SJCRH30 (cell line): ENCODE measurements at regions not wholly inside any gene's neighbourhood (a gene's known extent, or its start where the extent isn't known, plus 50 kb on each side); places are given as distances from the start of the nearest gene placed in this dataset.

Experiments used
- DNase-seq, 2 experiments: peaks; one replicate each; pipeline ENCODE4 v3.0.0-alpha.2; 2015 to 2020
- H3K27ac ChIP-seq: fragments of 250-450 bp; sonication (Bioruptor Pico); 2 replicates; pipeline ENCODE4 v1.5.1; 2020; ENCODE audit warnings: mild to moderate bottlenecking, moderate library complexity
- H3K27me3 ChIP-seq: fragments of 250-450 bp; sonication (Bioruptor Pico); 2 replicates; pipeline ENCODE4 v1.5.1; 2020; ENCODE audit warnings: mild to moderate bottlenecking, moderate library complexity
- H3K36me3 ChIP-seq: fragments of 250-450 bp; sonication (Bioruptor Pico); 2 replicates; pipeline ENCODE4 v1.5.1; 2020; ENCODE audit warnings: mild to moderate bottlenecking, moderate library complexity
- H3K4me1 ChIP-seq: fragments of 250-450 bp; sonication (Bioruptor Pico); 2 replicates; pipeline ENCODE4 v1.5.1; 2020; ENCODE audit warnings: mild to moderate bottlenecking, moderate library complexity
- H3K4me3 ChIP-seq: fragments of 250-450 bp; sonication (Bioruptor Pico); 2 replicates; pipeline ENCODE4 v1.5.1; 2020; ENCODE audit warnings: mild to moderate bottlenecking, moderate library complexity
- H3K9me3 ChIP-seq: fragments of 250-450 bp; sonication (Bioruptor Pico); replicated peaks from 2 replicates; pipeline ENCODE4 v1.5.1; 2020; ENCODE audit warnings: mild to moderate bottlenecking, moderate library complexity

DNA sequence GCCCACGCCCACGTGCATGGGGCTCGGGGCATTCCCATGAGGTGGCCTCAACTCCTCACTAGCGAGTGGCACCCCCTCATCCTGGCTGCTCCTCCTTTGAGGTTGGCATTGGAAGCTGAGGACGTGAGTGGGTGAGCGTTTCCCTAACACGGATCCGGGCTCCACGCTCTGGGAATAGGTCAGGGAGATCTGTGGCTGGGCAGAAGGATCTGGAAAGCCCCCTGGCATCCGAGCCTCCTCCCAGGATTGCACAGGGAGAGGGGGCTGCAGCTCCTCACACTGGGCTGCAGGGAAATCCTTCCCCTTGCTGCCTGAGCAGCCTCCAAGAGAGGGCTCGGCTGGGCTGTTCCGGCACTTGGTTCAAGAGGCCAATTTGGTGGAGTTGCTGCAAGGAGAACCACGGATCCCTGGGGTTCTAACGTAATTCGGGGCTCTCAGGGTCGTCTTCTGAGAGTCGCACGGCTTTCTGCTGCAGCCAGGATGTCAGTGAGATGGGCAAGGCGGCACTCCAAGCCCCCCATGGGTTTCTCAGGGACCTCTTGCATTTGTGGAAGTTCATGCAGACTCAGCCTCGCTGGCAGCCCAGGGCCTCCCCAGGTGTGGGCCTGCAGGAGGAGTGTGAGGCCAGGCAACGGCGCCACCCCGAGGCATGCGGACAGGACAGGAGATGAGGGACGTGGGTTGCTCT lies 1119.0 kb downstream of the BRD1 start:
- H3K36me3 ChIP-seq = no peaks in the 10 kb centered on the region
- no peaks in the 10 kb centered on the region; the same call in 1 of the 2 replicates for H3K27me3 ChIP-seq
- DNase-seq = no peak
- no peak overlapping the region for H3K4me3 ChIP-seq
- H3K4me1 ChIP-seq = no peaks in the 10 kb centered on the region
- H3K27ac ChIP-seq = no peak overlapping the region
- no peaks in the 10 kb centered on the region for H3K9me3 ChIP-seq

DNA sequence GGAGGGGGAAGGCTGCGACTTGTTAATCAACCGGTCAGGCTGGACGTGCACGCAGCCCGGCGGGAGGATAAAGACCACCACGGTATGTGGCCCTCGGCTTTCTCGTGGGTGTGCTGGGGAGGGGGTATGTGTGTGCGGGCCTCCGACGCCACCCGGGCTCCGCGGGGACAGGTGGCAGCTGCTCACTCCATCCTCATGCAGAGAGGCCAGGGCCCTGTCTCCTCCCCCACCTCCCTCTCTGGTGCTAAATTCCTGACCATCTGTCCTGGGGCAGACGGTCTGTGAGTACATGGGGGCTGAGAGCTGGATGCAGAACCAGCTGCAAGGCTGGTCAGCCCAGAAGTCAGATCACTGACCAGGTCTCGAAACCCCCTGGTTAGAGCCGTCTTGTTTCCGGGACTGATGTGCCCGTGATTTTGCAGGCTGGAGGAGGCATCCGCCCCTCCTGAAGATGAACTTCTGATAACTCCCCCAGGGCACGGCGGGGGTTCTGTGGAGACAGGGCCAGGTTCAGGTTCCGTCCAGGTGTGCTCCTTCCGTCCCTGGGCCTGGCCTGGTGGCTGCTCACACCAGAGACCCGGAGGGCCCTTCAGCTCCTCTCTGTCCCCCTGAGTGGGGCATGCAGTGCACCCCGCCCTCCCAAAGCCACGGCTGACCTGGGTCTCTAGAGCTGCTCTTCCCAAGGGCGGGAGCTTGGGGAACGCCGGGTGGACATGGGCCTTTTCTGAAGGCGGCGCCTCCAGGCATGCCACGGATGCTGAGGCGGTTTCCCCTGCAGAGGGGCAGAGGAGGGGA lies 1119.7 kb downstream of the BRD1 start:
- H3K9me3 ChIP-seq = no peaks in the 10 kb centered on the region

DNA sequence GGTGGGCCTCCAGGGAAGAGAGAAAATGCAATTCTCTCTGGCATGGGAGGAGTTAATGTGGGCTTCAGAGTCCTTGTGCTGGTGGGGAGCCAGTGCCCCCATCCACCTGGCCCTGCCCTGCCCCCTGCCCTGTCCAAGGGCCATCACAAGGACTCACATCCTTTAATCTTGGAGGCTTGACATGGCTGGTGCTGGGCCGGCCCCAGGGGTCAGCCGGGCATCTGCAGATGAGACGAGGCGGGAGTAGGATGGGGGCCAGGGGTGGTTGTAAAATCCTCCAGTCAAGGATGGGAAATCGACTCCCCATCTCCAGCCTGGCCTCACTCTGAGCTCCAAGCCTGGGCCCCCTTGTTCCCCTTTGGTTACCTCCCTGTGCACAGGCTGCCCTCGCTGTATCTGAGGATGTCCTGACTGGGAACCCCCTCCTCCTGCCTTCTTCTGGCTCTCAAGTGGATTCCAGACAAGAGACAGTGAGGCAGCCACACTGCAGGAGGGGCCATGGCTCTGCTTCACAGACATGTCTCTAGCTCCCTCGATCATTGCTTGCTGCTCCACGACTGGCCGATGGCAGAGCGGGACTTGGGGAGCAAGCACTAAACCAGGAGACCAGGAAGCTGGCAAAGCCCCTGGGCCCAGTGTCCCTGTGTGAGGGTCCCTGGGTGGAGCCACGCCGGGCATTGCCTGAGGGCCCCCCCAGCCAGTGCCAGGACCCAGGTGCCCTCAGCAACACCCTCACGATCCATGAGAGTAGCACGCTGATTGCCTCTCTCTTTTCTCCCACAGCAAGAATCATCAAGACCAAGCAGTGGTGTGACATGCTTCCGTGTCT lies 1120.5 kb downstream of the BRD1 start:
- no peaks in the 10 kb centered on the region for H3K9me3 ChIP-seq
- H3K27ac ChIP-seq = no peak overlapping the region
- H3K27me3 ChIP-seq = peaks cover under 1% of the 10 kb centered on the region; the same call in 1 of the 2 replicates
- no peaks in the 10 kb centered on the region for H3K4me1 ChIP-seq
- no peak overlapping the region for H3K4me3 ChIP-seq
- DNase-seq = no peak
- no peaks in the 10 kb centered on the region for H3K36me3 ChIP-seq

More for the DNA sequence above, 1119.7 kb downstream of the BRD1 start:
- Histone ChIP-seq H3K27ac (no peak overlapping the region), H3K36me3 (no peaks in the 10 kb centered on the region), H3K27me3 (no peaks in the 10 kb centered on the region; the same call in 1 of the 2 replicates), H3K4me3 (no peak overlapping the region), H3K4me1 (no peaks in the 10 kb centered on the region)
- DNase-seq = no peak

DNA sequence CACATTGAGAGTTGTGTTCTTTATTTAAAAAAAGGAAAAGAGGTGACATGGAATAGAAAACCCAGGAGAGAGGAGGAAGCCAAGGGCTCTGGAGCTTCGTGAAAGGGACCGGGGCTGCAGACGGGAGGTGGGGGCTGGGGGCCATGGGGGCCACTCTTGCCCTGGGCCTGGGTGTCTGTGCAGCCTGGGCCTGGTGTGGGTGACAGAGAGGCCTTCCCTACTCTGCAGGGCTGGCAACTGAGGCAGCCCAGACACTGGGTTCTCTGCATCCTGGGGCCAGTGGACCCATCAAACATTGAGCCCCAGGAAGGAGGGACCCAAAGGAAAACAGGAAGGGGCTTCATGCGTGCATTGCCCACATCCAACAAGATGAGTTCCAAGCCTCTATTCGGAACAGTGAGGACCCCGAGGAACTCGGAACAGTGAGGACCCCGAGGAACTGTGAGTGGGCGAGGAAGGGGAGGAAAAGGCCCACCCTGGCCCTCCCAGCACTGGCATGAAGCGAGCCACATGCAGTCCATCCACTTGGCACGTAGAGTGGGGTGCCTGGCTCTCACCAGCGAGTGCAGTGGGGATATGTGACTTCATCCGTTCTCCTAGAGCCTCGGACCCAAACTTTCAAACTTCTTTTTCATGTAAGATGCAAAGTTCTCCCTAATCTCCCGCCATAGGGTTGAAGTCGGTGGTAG lies 1121.6 kb downstream of the BRD1 start:
- Histone ChIP-seq H3K27ac (no peak overlapping the region), H3K9me3 (no peaks in the 10 kb centered on the region), H3K4me3 (no peak overlapping the region), H3K27me3 (peaks cover 7% of the 10 kb centered on the region), H3K4me1 (no peaks in the 10 kb centered on the region), H3K36me3 (no peaks in the 10 kb centered on the region)
- no peak for DNase-seq

DNA sequence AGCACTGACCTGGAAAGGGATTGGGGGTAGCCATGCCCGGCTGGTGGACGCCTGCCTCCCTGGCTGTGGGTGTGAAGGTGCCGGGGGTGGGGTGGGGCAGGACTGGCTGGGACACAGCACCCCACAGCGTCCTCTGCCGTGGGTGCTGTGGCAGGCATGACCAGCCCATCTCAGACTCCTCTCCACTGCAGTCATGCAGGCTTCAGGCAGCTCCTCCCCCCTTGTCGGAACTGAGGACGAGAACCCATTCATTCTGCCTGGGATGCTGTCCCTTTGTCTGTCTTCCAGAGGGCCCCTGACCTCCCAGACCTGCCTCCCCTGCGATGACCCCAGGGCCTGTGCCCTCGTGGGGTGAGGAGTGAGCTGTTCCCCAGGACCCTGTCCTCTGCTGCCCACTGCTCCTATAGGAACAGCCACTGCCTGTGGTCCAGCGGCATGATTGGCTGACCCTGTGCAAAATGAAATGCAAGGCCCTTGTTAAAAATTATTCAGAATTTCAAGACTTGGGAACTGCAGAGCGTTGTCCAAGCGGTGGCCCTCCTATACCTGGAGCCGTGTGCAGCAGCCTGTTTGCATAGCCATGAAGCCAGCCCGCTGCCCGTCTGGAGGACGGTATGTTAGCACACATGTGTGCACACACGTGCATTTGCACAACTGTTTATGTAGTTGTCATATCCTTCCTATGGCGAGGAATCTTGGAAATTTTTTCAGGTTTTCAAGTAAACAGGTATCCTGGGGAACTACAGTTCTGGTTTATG lies 1122.3 kb downstream of the BRD1 start:
- peaks cover 7% of the 10 kb centered on the region for H3K27me3 ChIP-seq
- no peaks in the 10 kb centered on the region for H3K9me3 ChIP-seq
- DNase-seq = no peak

DNA sequence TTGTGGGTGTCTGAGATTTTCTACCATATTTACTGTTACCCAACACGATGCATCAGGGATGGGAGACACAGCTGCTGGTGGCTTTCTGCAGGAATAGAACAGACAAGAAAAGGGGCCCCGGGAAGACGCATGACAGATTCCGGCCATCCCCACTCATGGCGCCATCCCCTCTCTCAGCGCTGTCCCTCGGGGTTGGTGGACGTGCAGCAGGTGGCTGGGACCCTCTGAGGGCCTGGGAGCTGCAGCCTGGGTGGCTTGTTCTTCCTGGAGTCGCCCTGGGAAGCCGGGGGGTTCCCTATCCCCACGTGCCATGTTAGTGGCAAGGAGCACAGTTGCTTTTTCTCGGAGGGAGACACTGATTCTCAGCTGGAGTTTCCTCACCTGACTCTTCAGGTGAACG lies 1123.3 kb downstream of the BRD1 start:
- H3K4me3 ChIP-seq = no peak overlapping the region
- H3K9me3 ChIP-seq = no peaks in the 10 kb centered on the region
- no peaks in the 10 kb centered on the region for H3K36me3 ChIP-seq
- H3K27ac ChIP-seq = no peak overlapping the region
- peaks cover 7% of the 10 kb centered on the region for H3K27me3 ChIP-seq
- no peak for DNase-seq
- H3K4me1 ChIP-seq = no peaks in the 10 kb centered on the region

More for the DNA sequence above, 1122.3 kb downstream of the BRD1 start:
- Histone ChIP-seq H3K36me3 (no peaks in the 10 kb centered on the region), H3K27ac (no peak overlapping the region), H3K4me3 (no peak overlapping the region), H3K4me1 (no peaks in the 10 kb centered on the region)

DNA sequence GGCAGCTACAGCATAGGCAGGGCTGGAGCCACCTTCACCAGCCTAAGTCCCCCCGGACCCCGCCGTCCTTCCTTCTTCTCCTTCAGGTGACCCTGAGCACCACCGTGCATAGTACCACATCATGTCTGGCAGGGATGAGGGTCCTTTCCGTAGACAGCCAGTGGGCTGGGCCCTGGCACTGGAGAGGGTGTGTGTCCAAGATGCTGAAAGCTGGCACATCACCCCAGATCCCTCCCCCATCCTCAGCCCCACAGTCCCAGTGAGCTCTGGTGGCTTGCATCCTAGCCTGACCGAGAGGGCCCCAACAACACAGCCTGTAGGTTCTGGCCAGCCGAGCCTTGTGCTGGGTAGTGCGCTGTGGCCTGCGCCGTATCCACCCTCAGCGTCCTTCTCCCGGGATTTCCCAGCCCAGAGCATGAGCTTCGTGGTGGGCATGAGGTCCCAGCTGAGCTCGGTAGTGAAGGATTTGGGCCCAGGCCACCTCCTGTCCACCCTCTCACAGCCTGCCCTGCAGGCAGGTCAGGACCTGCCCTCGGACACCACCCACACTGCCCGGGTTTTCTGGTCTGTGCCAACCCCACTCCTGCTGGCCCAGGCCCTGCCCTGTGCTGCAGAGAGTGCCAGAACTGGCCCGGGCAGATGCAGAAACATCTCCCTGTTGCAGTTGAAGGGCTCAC lies 1124.3 kb downstream of the BRD1 start:
- Histone ChIP-seq H3K27me3 (peaks cover 7% of the 10 kb centered on the region), H3K9me3 (no peaks in the 10 kb centered on the region), H3K36me3 (no peaks in the 10 kb centered on the region)

DNA sequence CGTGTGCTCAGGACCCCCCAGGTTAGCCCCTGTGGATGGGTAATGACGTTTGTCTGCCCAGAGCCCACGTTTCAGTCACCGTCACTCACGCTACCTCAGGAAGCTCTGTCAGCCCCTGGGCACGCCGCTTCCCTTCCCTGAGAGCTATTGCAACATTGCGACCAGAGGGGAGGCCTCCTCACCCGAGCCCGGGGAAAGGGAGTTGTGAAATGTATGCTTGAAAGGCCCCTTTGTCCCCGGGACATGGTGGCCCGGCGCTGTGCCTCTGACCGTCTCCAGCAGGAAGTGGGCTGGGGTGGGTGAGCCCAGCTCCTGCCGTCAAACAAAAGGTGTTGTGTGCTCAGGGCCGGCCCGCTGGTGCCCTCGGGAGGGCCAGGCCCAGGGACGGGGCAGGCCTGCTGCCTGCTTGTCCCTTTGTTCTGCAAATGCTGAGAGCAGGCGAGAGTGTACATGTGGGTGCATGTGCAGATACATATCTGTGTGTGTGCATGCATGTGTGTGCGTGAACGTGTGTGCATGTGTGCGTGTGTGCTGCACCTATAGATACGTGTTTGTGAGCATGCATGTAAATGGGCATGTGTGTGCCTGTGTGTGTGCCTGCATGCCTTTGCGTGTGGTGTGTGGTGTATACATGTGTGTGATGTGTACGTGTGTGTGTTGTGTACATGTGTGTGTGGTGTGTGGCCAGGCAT lies 1125.0 kb downstream of the BRD1 start:
- Histone ChIP-seq H3K9me3 (no peaks in the 10 kb centered on the region), H3K4me3 (no peak overlapping the region), H3K27ac (no peak overlapping the region), H3K4me1 (no peaks in the 10 kb centered on the region), H3K36me3 (no peaks in the 10 kb centered on the region), H3K27me3 (peaks cover 7% of the 10 kb centered on the region)
- peak; percentile 38 to 59 for DNase-seq

More for the DNA sequence above, 1124.3 kb downstream of the BRD1 start:
- no peak overlapping the region for H3K27ac ChIP-seq
- no peak for DNase-seq
- H3K4me1 ChIP-seq = no peaks in the 10 kb centered on the region
- no peak overlapping the region for H3K4me3 ChIP-seq

DNA sequence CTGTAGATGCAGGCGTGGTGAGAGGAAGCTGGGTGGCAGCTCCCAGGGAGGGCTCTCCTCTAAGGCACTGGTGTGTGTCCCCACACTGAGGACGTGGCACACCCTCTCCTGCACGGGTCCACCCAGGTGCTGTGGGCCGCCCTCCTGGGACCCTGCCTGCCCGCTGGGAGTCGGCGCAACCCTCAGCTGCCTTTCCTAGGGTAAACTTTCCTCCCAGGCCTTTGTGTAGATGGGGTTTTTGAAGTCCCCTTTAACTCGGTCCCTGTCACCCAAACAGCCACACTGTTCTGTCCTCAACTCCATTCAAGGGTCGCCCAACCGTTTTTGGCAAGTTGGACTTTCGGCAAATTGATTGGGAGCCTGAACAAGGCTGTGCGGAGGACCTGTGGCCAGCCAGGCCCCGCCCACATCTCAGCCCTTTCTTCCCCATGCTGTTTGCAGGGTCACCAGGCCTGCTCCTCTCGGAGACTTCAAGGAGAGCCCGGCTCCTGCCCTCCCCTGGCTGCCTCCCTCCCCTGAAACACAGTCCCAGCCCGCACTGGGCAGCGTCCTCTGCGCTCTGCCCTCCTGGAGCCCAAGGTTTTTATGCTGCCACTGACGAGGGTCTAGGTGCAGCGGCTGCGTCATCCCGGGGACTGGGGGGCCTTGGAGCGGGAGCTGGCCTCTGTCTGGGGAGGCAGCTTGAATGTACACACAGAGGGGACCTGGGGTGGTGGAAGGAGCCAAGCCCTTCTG lies 1126.2 kb downstream of the BRD1 start:
- no peaks in the 10 kb centered on the region for H3K4me1 ChIP-seq
- DNase-seq = no peak
- H3K36me3 ChIP-seq = no peaks in the 10 kb centered on the region
- peaks cover 7% of the 10 kb centered on the region for H3K27me3 ChIP-seq
- no peak overlapping the region for H3K4me3 ChIP-seq
- H3K9me3 ChIP-seq = no peaks in the 10 kb centered on the region
- H3K27ac ChIP-seq = no peak overlapping the region

DNA sequence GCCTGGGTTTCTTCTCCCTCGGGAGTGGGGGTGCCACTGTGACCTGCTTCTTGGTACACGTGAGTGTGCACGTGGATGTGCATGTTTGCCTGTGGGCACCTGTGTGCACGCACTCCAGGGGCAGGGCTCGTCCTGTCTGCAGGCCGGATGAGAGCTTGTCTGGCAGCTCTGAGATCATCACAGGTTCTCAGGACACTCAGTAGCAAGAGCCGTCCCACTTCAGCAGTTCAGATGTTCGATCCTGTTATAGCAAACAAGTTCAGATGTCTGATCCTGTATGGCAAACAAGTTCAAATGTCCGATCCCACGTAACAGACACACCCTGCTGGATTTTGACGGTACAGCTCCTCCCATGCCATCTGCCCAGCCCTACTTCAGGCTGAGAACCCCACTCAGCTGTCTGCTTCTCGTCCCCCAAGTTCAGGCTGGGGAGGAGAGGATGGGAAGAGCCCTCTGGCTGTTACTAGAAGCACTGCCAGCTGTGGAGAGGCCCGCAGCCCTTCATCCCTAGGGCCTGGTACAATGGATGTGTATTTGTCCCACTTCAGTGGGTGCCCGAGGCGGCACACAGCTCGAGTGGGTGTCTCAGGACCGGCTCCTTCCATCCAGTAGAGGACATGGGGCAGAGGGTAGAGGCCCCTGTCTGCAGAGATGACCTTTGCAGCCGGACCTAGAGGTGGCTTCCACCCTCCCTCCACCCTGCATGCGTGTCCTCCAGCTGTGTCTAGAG lies 1126.9 kb downstream of the BRD1 start:
- no peak for DNase-seq
- no peak overlapping the region for H3K27ac ChIP-seq
- H3K4me1 ChIP-seq = no peaks in the 10 kb centered on the region
- H3K27me3 ChIP-seq = peaks cover 7% of the 10 kb centered on the region
- H3K4me3 ChIP-seq = no peak overlapping the region
- no peaks in the 10 kb centered on the region for H3K36me3 ChIP-seq
- H3K9me3 ChIP-seq = no peaks in the 10 kb centered on the region

DNA sequence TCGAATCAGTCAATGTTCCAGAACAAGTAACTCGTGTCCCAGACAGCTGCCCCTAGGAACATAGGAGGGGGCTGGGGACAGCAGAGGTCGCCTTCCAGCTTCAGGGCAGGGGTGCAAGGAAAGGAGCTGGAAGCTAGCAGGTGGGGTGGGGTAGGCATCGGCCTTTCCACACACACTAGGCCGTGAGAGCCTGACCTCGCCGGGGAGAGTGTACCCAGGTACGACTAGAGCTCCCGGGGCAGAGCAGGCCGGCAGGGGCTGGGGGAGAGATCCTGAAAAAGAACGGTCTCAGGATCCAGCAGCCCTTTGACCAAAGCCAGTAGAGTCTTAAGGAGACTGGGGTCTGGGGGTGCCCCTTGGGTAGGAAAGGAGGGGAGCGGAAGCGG lies 1127.5 kb downstream of the BRD1 start:
- H3K4me3 ChIP-seq = no peak overlapping the region
- no peak for DNase-seq
- H3K4me1 ChIP-seq = no peaks in the 10 kb centered on the region
- H3K9me3 ChIP-seq = no peaks in the 10 kb centered on the region
- H3K27ac ChIP-seq = no peak overlapping the region
- H3K36me3 ChIP-seq = no peaks in the 10 kb centered on the region
- peaks cover 7% of the 10 kb centered on the region for H3K27me3 ChIP-seq

DNA sequence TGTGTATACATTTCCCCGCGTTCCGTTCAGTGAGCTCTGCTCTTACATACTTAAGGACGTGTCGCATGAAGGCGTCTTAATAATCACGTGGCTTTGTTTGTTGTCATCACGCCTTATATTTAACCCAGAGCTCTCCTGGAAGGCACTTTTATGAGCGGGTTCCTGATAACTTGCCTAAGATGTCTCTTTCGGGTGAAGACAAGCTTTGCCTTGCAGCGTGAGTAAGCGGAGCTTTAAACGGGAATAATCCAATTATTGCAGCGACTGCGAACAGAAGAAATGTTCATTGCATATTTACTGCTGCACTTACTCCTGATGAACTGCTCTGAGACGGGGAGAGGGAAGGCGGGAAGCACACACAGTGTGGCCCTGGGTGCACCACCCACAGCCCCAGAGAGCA lies 1128.2 kb downstream of the BRD1 start:
- H3K36me3 ChIP-seq = no peaks in the 10 kb centered on the region
- H3K9me3 ChIP-seq = no peaks in the 10 kb centered on the region
- no peaks in the 10 kb centered on the region for H3K4me1 ChIP-seq
- no peak overlapping the region for H3K27ac ChIP-seq
- no peak for DNase-seq
- H3K4me3 ChIP-seq = no peak overlapping the region
- H3K27me3 ChIP-seq = peaks cover 7% of the 10 kb centered on the region
